GM23338 (cell line): ENCODE measurements at regions not wholly inside any gene's neighbourhood (a gene's known extent, or its start where the extent isn't known, plus 50 kb on each side); places are given as distances from the start of the nearest gene placed in this dataset.

Source experiments
- ATAC-seq: fragments of 200-7000 bp; cut with Tn5 transposase; 3 replicates; pipeline ENCODE4 v1.9.1; 2020
- DNase-seq: peaks from one replicate; pipeline ENCODE4 v3.0.0-alpha.2; 2015; ENCODE audit warnings: low spot score
- H2AFZ ChIP-seq: fragments of 200-600 bp; sonication (generic); 2 replicates; pipeline ENCODE4 v1.8.0; 2016; ENCODE audit warnings: antibody characterized with exemption, mild to moderate bottlenecking, moderate library complexity
- H3F3A ChIP-seq: fragments of 200-600 bp; sonication (generic); replicated peaks from 2 replicates; pipeline ENCODE4 v1.8.0; 2017; ENCODE audit warnings: antibody characterized with exemption, mixed run types, low read depth
- H3K27ac ChIP-seq: fragments of 200-600 bp; sonication (generic); 2 replicates; pipeline ENCODE4 v1.6.1; 2016; ENCODE audit warnings: low read depth
- H3K27me3 ChIP-seq: fragments of 200-600 bp; sonication (generic); 2 replicates; pipeline ENCODE4 v1.8.0; 2016; ENCODE audit warnings: mild to moderate bottlenecking, mixed run types, moderate library complexity; ENCODE audit not compliant: insufficient read depth
- H3K36me3 ChIP-seq: fragments of 200-600 bp; sonication (generic); 2 replicates; pipeline ENCODE4 v1.8.0; 2016; ENCODE audit warnings: mild to moderate bottlenecking; ENCODE audit not compliant: insufficient read depth
- H3K4me1 ChIP-seq: fragments of 200-600 bp; sonication (generic); 2 replicates; pipeline ENCODE4 v1.8.0; 2016; ENCODE audit warnings: mild to moderate bottlenecking, moderate library complexity; ENCODE audit not compliant: insufficient read depth
- H3K4me2 ChIP-seq: fragments of 200-600 bp; sonication (generic); 2 replicates; pipeline ENCODE4 v1.7.1; 2017; ENCODE audit warnings: mixed run types
- H3K4me3 ChIP-seq: fragments of 200-600 bp; sonication (generic); 2 replicates; pipeline ENCODE4 v1.6.1; 2016; ENCODE audit warnings: mixed run types
- H3K79me2 ChIP-seq: fragments of 200-600 bp; sonication (generic); replicated peaks from 2 replicates; pipeline ENCODE4 v1.8.0; 2017; ENCODE audit warnings: mild to moderate bottlenecking; ENCODE audit not compliant: insufficient read depth
- H3K9me2 ChIP-seq: fragments of 200-600 bp; sonication (generic); 2 replicates; pipeline ENCODE4 v1.8.0; 2017; ENCODE audit not compliant: insufficient read depth
- H4K20me1 ChIP-seq: fragments of 200-600 bp; sonication (generic); replicated peaks from 2 replicates; pipeline ENCODE4 v1.8.0; 2017; ENCODE audit warnings: mild to moderate bottlenecking; ENCODE audit not compliant: insufficient read depth
- H3K27ac Mint-ChIP-seq: 2 replicates; pipeline ENCODE4 v1.8.0; 2020; ENCODE audit warnings: inconsistent platforms, mild to moderate bottlenecking, moderate library complexity, mixed read lengths
- H3K27me3 Mint-ChIP-seq: 3 replicates; pipeline ENCODE4 v1.8.0; 2022; ENCODE audit warnings: low read depth, mild to moderate bottlenecking, moderate library complexity, mixed read lengths, inconsistent platforms; ENCODE audit not compliant: insufficient read depth, poor library complexity
- H3K36me3 Mint-ChIP-seq: 3 replicates; pipeline ENCODE4 v1.8.0; 2021; ENCODE audit warnings: low read depth, mild to moderate bottlenecking, inconsistent platforms, moderate library complexity, mixed read lengths
- H3K4me1 Mint-ChIP-seq: 3 replicates; pipeline ENCODE4 v1.8.0; 2020; ENCODE audit warnings: mild to moderate bottlenecking, inconsistent platforms, mixed read lengths
- H3K4me3 Mint-ChIP-seq: 3 replicates; pipeline ENCODE4 v1.8.0; 2021; ENCODE audit warnings: moderate library complexity, mild to moderate bottlenecking, inconsistent platforms, mixed read lengths
- H3K9me3 Mint-ChIP-seq: 3 replicates; pipeline ENCODE4 v1.8.0; 2020; ENCODE audit warnings: moderate library complexity, mild to moderate bottlenecking, inconsistent platforms, mixed read lengths
- EZH2 ChIP-seq: fragments of 200-600 bp; sonication (generic); IDR thresholded peaks from one replicate; pipeline ENCODE4 v1.8.0; 2017; ENCODE audit warnings: antibody characterized with exemption, mild to moderate bottlenecking, low read depth; ENCODE audit not compliant: unreplicated experiment
- NANOG ChIP-seq: IDR thresholded peaks from 2 replicates; pipeline ENCODE4 v1.6.1; 2016; ENCODE audit warnings: antibody characterized with exemption, borderline replicate concordance
- POLR2AphosphoS5 ChIP-seq: IDR thresholded peaks from 2 replicates; pipeline ENCODE4 v1.6.1; 2016; ENCODE audit warnings: antibody characterized with exemption, low read depth
- ZNF114 ChIP-seq: fragments of 250-450 bp; sonication (Bioruptor Pico); IDR thresholded peaks from 2 replicates; pipeline ENCODE4 v1.5.0; 2020; ENCODE audit warnings: mild to moderate bottlenecking, moderate library complexity
- TF ChIP-seq, protein P1 (sequence below): fragments of 250-450 bp; sonication (Bioruptor Pico); IDR thresholded peaks from 2 replicates; pipeline ENCODE4 v1.5.0; 2020; ENCODE audit warnings: mild to moderate bottlenecking, moderate library complexity
- TF ChIP-seq, protein P2 (sequence below): IDR thresholded peaks from one replicate; pipeline ENCODE4 v1.6.1; 2018; ENCODE audit warnings: antibody characterized with exemption; ENCODE audit not compliant: unreplicated experiment

DNA sequence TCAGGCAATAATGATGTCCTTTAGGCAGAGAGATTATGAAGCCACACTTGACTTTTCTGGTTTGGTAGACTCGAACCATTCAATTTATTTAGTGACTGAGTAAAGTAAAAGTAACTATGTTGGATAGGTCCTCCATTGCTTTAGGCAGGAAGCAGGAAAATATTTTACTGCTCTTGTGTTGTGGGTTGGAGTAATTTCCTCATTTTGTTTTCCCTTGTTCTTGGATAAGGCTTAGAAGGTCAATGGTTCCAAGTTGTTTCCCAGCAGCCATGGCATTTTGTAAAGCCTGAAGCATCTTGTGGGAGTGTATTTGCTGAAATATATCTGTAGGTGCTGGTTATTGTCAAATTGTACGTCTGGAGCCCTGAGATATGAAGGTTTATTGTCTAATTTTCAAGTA, 161.2 kb upstream of the SLC38A2 start:
- no peak overlapping the region for H3K27ac ChIP-seq
- no peaks in the 10 kb centered on the region for H3K9me2 ChIP-seq
- peaks cover 17% of the 10 kb centered on the region for H3K36me3 Mint-ChIP-seq
- no peaks in the 10 kb centered on the region for H4K20me1 ChIP-seq
- no peaks in the 10 kb centered on the region for H3K27me3 ChIP-seq
- H3K27me3 Mint-ChIP-seq, result no peaks in the 10 kb centered on the region
- no peaks in the 10 kb centered on the region for H3F3A ChIP-seq
- H3K79me2 ChIP-seq, result no peaks in the 10 kb centered on the region
- ATAC-seq (no peak), DNase-seq (no peak)
- H3K4me3 ChIP-seq, result no peak overlapping the region
- no peak for TF ChIP-seq EZH2
- TF ChIP-seq, protein P1, sequence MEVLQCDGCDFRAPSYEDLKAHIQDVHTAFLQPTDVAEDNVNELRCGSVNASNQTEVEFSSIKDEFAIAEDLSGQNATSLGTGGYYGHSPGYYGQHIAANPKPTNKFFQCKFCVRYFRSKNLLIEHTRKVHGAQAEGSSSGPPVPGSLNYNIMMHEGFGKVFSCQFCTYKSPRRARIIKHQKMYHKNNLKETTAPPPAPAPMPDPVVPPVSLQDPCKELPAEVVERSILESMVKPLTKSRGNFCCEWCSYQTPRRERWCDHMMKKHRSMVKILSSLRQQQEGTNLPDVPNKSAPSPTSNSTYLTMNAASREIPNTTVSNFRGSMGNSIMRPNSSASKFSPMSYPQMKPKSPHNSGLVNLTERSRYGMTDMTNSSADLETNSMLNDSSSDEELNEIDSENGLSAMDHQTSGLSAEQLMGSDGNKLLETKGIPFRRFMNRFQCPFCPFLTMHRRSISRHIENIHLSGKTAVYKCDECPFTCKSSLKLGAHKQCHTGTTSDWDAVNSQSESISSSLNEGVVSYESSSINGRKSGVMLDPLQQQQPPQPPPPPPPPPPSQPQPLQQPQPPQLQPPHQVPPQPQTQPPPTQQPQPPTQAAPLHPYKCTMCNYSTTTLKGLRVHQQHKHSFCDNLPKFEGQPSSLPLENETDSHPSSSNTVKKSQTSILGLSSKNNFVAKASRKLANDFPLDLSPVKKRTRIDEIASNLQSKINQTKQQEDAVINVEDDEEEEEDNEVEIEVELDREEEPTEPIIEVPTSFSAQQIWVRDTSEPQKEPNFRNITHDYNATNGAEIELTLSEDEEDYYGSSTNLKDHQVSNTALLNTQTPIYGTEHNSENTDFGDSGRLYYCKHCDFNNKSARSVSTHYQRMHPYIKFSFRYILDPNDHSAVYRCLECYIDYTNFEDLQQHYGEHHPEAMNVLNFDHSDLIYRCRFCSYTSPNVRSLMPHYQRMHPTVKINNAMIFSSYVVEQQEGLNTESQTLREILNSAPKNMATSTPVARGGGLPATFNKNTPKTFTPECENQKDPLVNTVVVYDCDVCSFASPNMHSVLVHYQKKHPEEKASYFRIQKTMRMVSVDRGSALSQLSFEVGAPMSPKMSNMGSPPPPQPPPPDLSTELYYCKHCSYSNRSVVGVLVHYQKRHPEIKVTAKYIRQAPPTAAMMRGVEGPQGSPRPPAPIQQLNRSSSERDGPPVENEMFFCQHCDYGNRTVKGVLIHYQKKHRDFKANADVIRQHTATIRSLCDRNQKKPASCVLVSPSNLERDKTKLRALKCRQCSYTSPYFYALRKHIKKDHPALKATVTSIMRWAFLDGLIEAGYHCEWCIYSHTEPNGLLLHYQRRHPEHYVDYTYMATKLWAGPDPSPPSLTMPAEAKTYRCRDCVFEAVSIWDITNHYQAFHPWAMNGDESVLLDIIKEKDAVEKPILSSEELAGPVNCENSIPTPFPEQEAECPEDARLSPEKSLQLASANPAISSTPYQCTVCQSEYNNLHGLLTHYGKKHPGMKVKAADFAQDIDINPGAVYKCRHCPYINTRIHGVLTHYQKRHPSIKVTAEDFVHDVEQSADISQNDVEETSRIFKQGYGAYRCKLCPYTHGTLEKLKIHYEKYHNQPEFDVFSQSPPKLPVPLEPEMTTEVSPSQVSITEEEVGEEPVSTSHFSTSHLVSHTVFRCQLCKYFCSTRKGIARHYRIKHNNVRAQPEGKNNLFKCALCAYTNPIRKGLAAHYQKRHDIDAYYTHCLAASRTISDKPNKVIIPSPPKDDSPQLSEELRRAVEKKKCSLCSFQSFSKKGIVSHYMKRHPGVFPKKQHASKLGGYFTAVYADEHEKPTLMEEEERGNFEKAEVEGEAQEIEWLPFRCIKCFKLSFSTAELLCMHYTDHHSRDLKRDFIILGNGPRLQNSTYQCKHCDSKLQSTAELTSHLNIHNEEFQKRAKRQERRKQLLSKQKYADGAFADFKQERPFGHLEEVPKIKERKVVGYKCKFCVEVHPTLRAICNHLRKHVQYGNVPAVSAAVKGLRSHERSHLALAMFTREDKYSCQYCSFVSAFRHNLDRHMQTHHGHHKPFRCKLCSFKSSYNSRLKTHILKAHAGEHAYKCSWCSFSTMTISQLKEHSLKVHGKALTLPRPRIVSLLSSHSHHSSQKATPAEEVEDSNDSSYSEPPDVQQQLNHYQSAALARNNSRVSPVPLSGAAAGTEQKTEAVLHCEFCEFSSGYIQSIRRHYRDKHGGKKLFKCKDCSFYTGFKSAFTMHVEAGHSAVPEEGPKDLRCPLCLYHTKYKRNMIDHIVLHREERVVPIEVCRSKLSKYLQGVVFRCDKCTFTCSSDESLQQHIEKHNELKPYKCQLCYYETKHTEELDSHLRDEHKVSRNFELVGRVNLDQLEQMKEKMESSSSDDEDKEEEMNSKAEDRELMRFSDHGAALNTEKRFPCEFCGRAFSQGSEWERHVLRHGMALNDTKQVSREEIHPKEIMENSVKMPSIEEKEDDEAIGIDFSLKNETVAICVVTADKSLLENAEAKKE (CRISPR knock-in tag), result no peak
- TF ChIP-seq, protein P2, sequence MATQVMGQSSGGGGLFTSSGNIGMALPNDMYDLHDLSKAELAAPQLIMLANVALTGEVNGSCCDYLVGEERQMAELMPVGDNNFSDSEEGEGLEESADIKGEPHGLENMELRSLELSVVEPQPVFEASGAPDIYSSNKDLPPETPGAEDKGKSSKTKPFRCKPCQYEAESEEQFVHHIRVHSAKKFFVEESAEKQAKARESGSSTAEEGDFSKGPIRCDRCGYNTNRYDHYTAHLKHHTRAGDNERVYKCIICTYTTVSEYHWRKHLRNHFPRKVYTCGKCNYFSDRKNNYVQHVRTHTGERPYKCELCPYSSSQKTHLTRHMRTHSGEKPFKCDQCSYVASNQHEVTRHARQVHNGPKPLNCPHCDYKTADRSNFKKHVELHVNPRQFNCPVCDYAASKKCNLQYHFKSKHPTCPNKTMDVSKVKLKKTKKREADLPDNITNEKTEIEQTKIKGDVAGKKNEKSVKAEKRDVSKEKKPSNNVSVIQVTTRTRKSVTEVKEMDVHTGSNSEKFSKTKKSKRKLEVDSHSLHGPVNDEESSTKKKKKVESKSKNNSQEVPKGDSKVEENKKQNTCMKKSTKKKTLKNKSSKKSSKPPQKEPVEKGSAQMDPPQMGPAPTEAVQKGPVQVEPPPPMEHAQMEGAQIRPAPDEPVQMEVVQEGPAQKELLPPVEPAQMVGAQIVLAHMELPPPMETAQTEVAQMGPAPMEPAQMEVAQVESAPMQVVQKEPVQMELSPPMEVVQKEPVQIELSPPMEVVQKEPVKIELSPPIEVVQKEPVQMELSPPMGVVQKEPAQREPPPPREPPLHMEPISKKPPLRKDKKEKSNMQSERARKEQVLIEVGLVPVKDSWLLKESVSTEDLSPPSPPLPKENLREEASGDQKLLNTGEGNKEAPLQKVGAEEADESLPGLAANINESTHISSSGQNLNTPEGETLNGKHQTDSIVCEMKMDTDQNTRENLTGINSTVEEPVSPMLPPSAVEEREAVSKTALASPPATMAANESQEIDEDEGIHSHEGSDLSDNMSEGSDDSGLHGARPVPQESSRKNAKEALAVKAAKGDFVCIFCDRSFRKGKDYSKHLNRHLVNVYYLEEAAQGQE, result no peak
- TF ChIP-seq ZNF114 (CRISPR knock-in tag), result no peak
- TF ChIP-seq POLR2AphosphoS5, result no peak
- TF ChIP-seq NANOG, result no peak
- H3K27ac Mint-ChIP-seq, result no peak overlapping the region; the same call in 1 of the 2 replicates
- H3K36me3 ChIP-seq, result no peaks in the 10 kb centered on the region
- no peak overlapping the region for H2AFZ ChIP-seq
- H3K9me3 Mint-ChIP-seq, result peaks cover 27% of the 10 kb centered on the region
- peaks cover 10% of the 10 kb centered on the region for H3K4me1 Mint-ChIP-seq
- no peaks in the 10 kb centered on the region for H3K4me1 ChIP-seq
- no peak overlapping the region for H3K4me3 Mint-ChIP-seq
- no peak overlapping the region for H3K4me2 ChIP-seq
